HCT116 (cell line): ENCODE measurements at regions not wholly inside any gene's neighbourhood (a gene's known extent, or its start where the extent isn't known, plus 50 kb on each side); places are given as distances from the start of the nearest gene placed in this dataset.

ENCODE experiments used
- ATAC-seq: fragments of 200-7000 bp; cut with Tn5 transposase; 2 replicates; pipeline ENCODE4 v1.9.1; 2020; ENCODE audit warnings: mild to moderate bottlenecking, moderate library complexity
- BruUV-seq: library from RNA; stranded (reverse); fragments of 400-500 nt; replicated peaks from 2 replicates; lab custom pipeline; 2021; lab: Mats Ljungman, UMichigan
- CTCF ChIA-PET: fragments of 300-600 bp; sonication (Branson Sonifier 250); formaldehyde crosslinking; loops from one replicate; lab custom pipeline; 2021; ENCODE audit warnings: antibody characterized with exemption; lab: Charles Lee
- POLR2A ChIA-PET: fragments of 300-600, 350-600 bp; sonication (Branson Sonifier 250); formaldehyde crosslinking; loops from one replicate; lab custom pipeline; 2021; ENCODE audit warnings: antibody characterized with exemption; lab: Charles Lee
- RAD21 ChIA-PET, 2 experiments: fragments of 300-600 bp; sonication (Branson Sonifier 250); formaldehyde crosslinking; loops; one replicate each; lab custom pipeline; 2023; ENCODE audit warnings: low total read pairs in 2 of 2; ENCODE audit not compliant: uncharacterized antibody in 2 of 2, unreplicated experiment in 2 of 2, low non-redundant PET in 1 of 2; lab: Charles Lee
- DNase-seq: peaks from one replicate; pipeline ENCODE4 v3.0.0-alpha.2; 2010; ENCODE audit warnings: low read depth, low spot score
- H2AFZ ChIP-seq: fragments of 200-600 bp; shearing (Covaris generic), sonication (generic); 2 replicates; pipeline ENCODE4 v1.6.1; 2017; ENCODE audit warnings: low read depth, mixed run types, mixed read lengths, antibody characterized with exemption, low read length; ENCODE audit not compliant: poor library complexity, severe bottlenecking
- H3K27ac ChIP-seq: 2 replicates; pipeline ENCODE4 v1.5.1; 2012; ENCODE audit warnings: low read depth, low read length
- H3K27me3 ChIP-seq: fragments of 200-600 bp; sonication (generic); 2 replicates; pipeline ENCODE4 v1.6.1; 2016; ENCODE audit warnings: mixed run types, low read length, mixed read lengths; ENCODE audit not compliant: insufficient read depth
- H3K36me3 ChIP-seq, 2 experiments: fragments of 200-500 bp in 1 of 2; fragments of 200-600 bp in 1 of 2; sonication (Bioruptor generic) in 1 of 2; sonication (generic) in 1 of 2; 2 replicates each; pipeline versions ENCODE4 v1.5.1 to v1.6.1; 2014 to 2016; ENCODE audit warnings: low read length in 2 of 2, inconsistent platforms in 1 of 2, mixed read lengths in 1 of 2, mixed run types in 1 of 2; ENCODE audit not compliant: insufficient read depth in 2 of 2, control insufficient read depth in 1 of 2
- H3K4me1 ChIP-seq, 2 experiments: fragments of 200-600 bp in 1 of 2; sonication (generic) in 1 of 2; 2 replicates each; pipeline versions ENCODE4 v1.5.1 to v1.6.1; 2012 to 2017; ENCODE audit warnings: low read length in 2 of 2, inconsistent platforms in 1 of 2, mild to moderate bottlenecking in 1 of 2, mixed read lengths in 1 of 2, mixed run types in 1 of 2, moderate library complexity in 1 of 2; ENCODE audit not compliant: insufficient read depth in 2 of 2, control insufficient read depth in 1 of 2
- H3K4me2 ChIP-seq: fragments of 200-600 bp; sonication (generic); 2 replicates; pipeline ENCODE4 v1.6.1; 2017; ENCODE audit warnings: mixed run types, low read length, mixed read lengths
- H3K4me3 ChIP-seq, 2 experiments: fragments of 200-600 bp in 1 of 2; sonication (generic) in 1 of 2; replicated peaks in 1 of 2; 2 replicates each; pipeline ENCODE4 v1.5.1; 2011 to 2016; ENCODE audit warnings: low read length in 2 of 2, control low read depth in 1 of 2, low read depth in 1 of 2, mild to moderate bottlenecking in 1 of 2, mixed read lengths in 1 of 2, mixed run types in 1 of 2
- H3K79me2 ChIP-seq: fragments of 200-600 bp; sonication (generic); 2 replicates; pipeline ENCODE4 v1.6.1; 2017; ENCODE audit warnings: mild to moderate bottlenecking, mixed run types, low read length, moderate library complexity, mixed read lengths; ENCODE audit not compliant: insufficient read depth
- H3K9ac ChIP-seq: fragments of 200-600 bp; sonication (generic); 2 replicates; pipeline ENCODE4 v1.6.1; 2016; ENCODE audit warnings: low read length, mixed read lengths
- H3K9me2 ChIP-seq: fragments of 200-600 bp; sonication (generic), shearing (Covaris generic); 2 replicates; pipeline ENCODE4 v1.6.1; 2017; ENCODE audit warnings: mixed run types, mild to moderate bottlenecking, moderate library complexity; ENCODE audit not compliant: insufficient read depth
- H3K9me3 ChIP-seq, 2 experiments: fragments of 200-500 bp in 1 of 2; fragments of 200-600 bp in 1 of 2; sonication (Bioruptor generic) in 1 of 2; sonication (generic) in 1 of 2; 2 replicates each; pipeline ENCODE4 v1.6.1; 2014 to 2017; ENCODE audit warnings: low read length in 2 of 2, mixed read lengths in 2 of 2, inconsistent platforms in 1 of 2, low read depth in 1 of 2, mild to moderate bottlenecking in 1 of 2, mixed run types in 1 of 2, moderate library complexity in 1 of 2; ENCODE audit not compliant: control insufficient read depth in 1 of 2, insufficient read depth in 1 of 2
- H4K20me1 ChIP-seq: fragments of 200-600 bp; sonication (generic), shearing (Covaris generic); 2 replicates; pipeline ENCODE4 v1.6.1; 2017; ENCODE audit warnings: mixed run types, mild to moderate bottlenecking, moderate library complexity; ENCODE audit not compliant: insufficient read depth
- CBX3 ChIP-seq: IDR thresholded peaks from 2 replicates; pipeline ENCODE4 v1.6.1; 2012; ENCODE audit warnings: low read depth
- CEBPB ChIP-seq: IDR thresholded peaks from 2 replicates; pipeline ENCODE4 v1.6.1; 2012; ENCODE audit warnings: low read depth
- EGR1 ChIP-seq: IDR thresholded peaks from 2 replicates; pipeline ENCODE4 v1.6.1; 2012; ENCODE audit warnings: low read depth
- ELF1 ChIP-seq: IDR thresholded peaks from 2 replicates; pipeline ENCODE4 v1.6.1; 2012; ENCODE audit warnings: low read depth, borderline replicate concordance
- EZH2 ChIP-seq: fragments of 200-600 bp; sonication (generic); IDR thresholded peaks from 2 replicates; pipeline ENCODE4 v1.6.1; 2017; ENCODE audit warnings: antibody characterized with exemption, mixed run types
- EZH2phosphoT487 ChIP-seq: fragments of 200-600 bp; IDR thresholded peaks from 2 replicates; pipeline ENCODE4 v1.6.1; 2018; ENCODE audit warnings: antibody characterized with exemption, borderline replicate concordance
- FOSL1 ChIP-seq: IDR thresholded peaks from 2 replicates; pipeline ENCODE4 v1.6.1; 2012; ENCODE audit warnings: low read depth
- JUND ChIP-seq: IDR thresholded peaks from 2 replicates; pipeline ENCODE4 v1.6.1; 2012
- MAX ChIP-seq: IDR thresholded peaks from 2 replicates; pipeline ENCODE4 v1.6.1; 2012
- POLR2A ChIP-seq: IDR thresholded peaks from 2 replicates; pipeline ENCODE4 v1.7.0; 2011; ENCODE audit warnings: borderline replicate concordance; ENCODE audit not compliant: insufficient read depth, insufficient read length; ENCODE audit errors: extremely low read depth
- RAD21 ChIP-seq: IDR thresholded peaks from 2 replicates; pipeline ENCODE4 v1.6.1; 2012; ENCODE audit warnings: low read depth, mild to moderate bottlenecking
- REST ChIP-seq: IDR thresholded peaks from 2 replicates; pipeline ENCODE4 v1.6.1; 2012; ENCODE audit warnings: low read depth
- SIN3A ChIP-seq: IDR thresholded peaks from 2 replicates; pipeline ENCODE4 v1.6.1; 2012; ENCODE audit warnings: low read depth
- SP1 ChIP-seq: IDR thresholded peaks from 2 replicates; pipeline ENCODE4 v1.6.1; 2012; ENCODE audit warnings: low read depth
- SRF ChIP-seq: IDR thresholded peaks from 2 replicates; pipeline ENCODE4 v1.6.1; 2012; ENCODE audit warnings: low read depth
- TCF7L2 ChIP-seq: IDR thresholded peaks from 2 replicates; pipeline ENCODE4 v1.7.0; 2011; ENCODE audit warnings: borderline replicate concordance, inconsistent platforms; ENCODE audit not compliant: insufficient read depth, insufficient read length; ENCODE audit errors: extremely low read depth
- YY1 ChIP-seq: IDR thresholded peaks from 2 replicates; pipeline ENCODE4 v1.6.1; 2011; ENCODE audit warnings: low read length, low read depth, moderate library complexity, mild to moderate bottlenecking; ENCODE audit not compliant: insufficient replicate concordance; ENCODE audit errors: extremely low read depth
- ZNF274 ChIP-seq: fragments of 200-500 bp; sonication (Bioruptor generic); IDR thresholded peaks from 2 replicates; pipeline ENCODE4 v1.6.1; 2014; ENCODE audit warnings: mild to moderate bottlenecking, low read depth, low read length, inconsistent platforms
- intact Hi-C: fragments of 100-400 bp; cut with micrococcal nuclease; formaldehyde crosslinking; loops from 2 replicates; pipeline ENCODE4 v1.10.0; 2022

- DNase-seq (no peak), ATAC-seq (no peak)
- no peak overlapping the region for H3K4me3 ChIP-seq
- H3K79me2 ChIP-seq, result no peaks in the 10 kb centered on the region
- CTCF ChIA-PET, result no interaction called here
- no peak overlapping the region for H3K9ac ChIP-seq
- H3K27me3 ChIP-seq, result no peaks in the 10 kb centered on the region
- no peaks in the 10 kb centered on the region for H3K9me2 ChIP-seq
- no peaks in the 10 kb centered on the region for H3K4me1 ChIP-seq
- H2AFZ ChIP-seq, result no peak overlapping the region
- POLR2A ChIA-PET, result no interaction called here
- H3K36me3 ChIP-seq, result no peaks in the 10 kb centered on the region
- intact Hi-C loops, result loop anchor here (2.0 kb wide), 1 partner anchor 27 kb away; no protein-coding TSS in a partner anchor
- no peak for TF ChIP-seq MAX
- RAD21 ChIA-PET, result no interaction called here
- H3K27ac ChIP-seq, result no peak overlapping the region
- H4K20me1 ChIP-seq, result no peaks in the 10 kb centered on the region
- no TSS peak for BruUV-seq
- H3K4me2 ChIP-seq, result no peak overlapping the region
- H3K9me3 ChIP-seq, result no peaks in the 10 kb centered on the region
Measured at GRCh38 chr5:125150041-125150669, 403.7 kb upstream of the ZNF608 start.

GRCh38 chr5:125151150-125151900 lies 404.9 kb upstream of the ZNF608 start:
- H3K36me3 ChIP-seq, result no peaks in the 10 kb centered on the region
- H3K27ac ChIP-seq, result no peak overlapping the region
- POLR2A ChIA-PET, result no interaction called here

More at GRCh38 chr5:125151150-125151900, 404.9 kb upstream of the ZNF608 start:
- H4K20me1 ChIP-seq, result no peaks in the 10 kb centered on the region
- no peak overlapping the region for H2AFZ ChIP-seq
- no peak for DNase-seq
- TF ChIP-seq FOSL1, result no peak
- TF ChIP-seq EGR1, result no peak
- no peak for TF ChIP-seq ELF1
- TF ChIP-seq ZNF274, result no peak
- no peak for TF ChIP-seq SP1
- TF ChIP-seq POLR2A, result no peak
- TF ChIP-seq REST, result no peak
- no peak for TF ChIP-seq EZH2phosphoT487
- no peak for TF ChIP-seq JUND
- TF ChIP-seq TCF7L2, result no peak
- no peak for TF ChIP-seq RAD21
- TF ChIP-seq SIN3A, result no peak
- TF ChIP-seq CBX3, result no peak
- no peak for TF ChIP-seq CEBPB
- TF ChIP-seq EZH2, result no peak
- TF ChIP-seq YY1, result no peak
- no peak for TF ChIP-seq MAX
- TF ChIP-seq SRF, result no peak
- H3K9ac ChIP-seq, result no peak overlapping the region
- RAD21 ChIA-PET, result no interaction called here
- no peaks in the 10 kb centered on the region for H3K9me2 ChIP-seq
- no peaks in the 10 kb centered on the region for H3K9me3 ChIP-seq
- H3K79me2 ChIP-seq, result no peaks in the 10 kb centered on the region
- no peaks in the 10 kb centered on the region for H3K4me1 ChIP-seq
- BruUV-seq, result no TSS peak
- no peak overlapping the region for H3K4me3 ChIP-seq
- intact Hi-C loops, result loop anchor here (2.0 kb wide), 1 partner anchor 29 kb away; no protein-coding TSS in a partner anchor
- CTCF ChIA-PET, result no interaction called here
- no peak for ATAC-seq
- H3K27me3 ChIP-seq, result no peaks in the 10 kb centered on the region
- no peak overlapping the region for H3K4me2 ChIP-seq
